HG03103 (cell line): ENCODE measurements at regions not wholly inside any gene's neighbourhood (a gene's known extent, or its start where the extent isn't known, plus 50 kb on each side); places are given as distances from the start of the nearest gene placed in this dataset.
"Not testable (repeated sequence)": the region's sequence is repeated elsewhere in the genome, so short reads cannot be mapped to it uniquely, and the experiment has no call there.

Experiments
- ATAC-seq: cut with Tn5 transposase; IDR thresholded peaks from one replicate; pipeline ENCODE4 v1.9.1; 2021; ENCODE audit warnings: low read depth; ENCODE audit not compliant: unreplicated experiment

GRCh38 chr20:1799746-1800145, 95.5 kb upstream of the SIRPA start:
- not testable (repeated sequence) for ATAC-seq

GRCh38 chr20:1798982-1799381, 96.2 kb upstream of the SIRPA start:
- no peak for ATAC-seq

GRCh38 chr20:1793821-1794220, 101.4 kb upstream of the SIRPA start:
- no peak for ATAC-seq

- ATAC-seq: no peak
Observed at GRCh38 chr20:1792274-1792673, 102.9 kb upstream of the SIRPA start.

- ATAC-seq: no peak
Observed at GRCh38 chr20:1790386-1790785, 104.8 kb upstream of the SIRPA start.

GRCh38 chr20:1788044-1788443, 107.2 kb upstream of the SIRPA start:
- no peak for ATAC-seq

GRCh38 chr20:1786486-1786885, 108.7 kb upstream of the SIRPA start:
- ATAC-seq: no peak

GRCh38 chr20:1784586-1784985, 110.6 kb upstream of the SIRPA start:
- ATAC-seq: no peak

- no peak for ATAC-seq
Observed at GRCh38 chr20:1783245-1783644, 112.0 kb upstream of the SIRPA start.

GRCh38 chr20:1782181-1782580, 113.0 kb upstream of the SIRPA start:
- no peak for ATAC-seq

GRCh38 chr20:1779567-1779966, 115.6 kb upstream of the SIRPA start:
- no peak for ATAC-seq

GRCh38 chr20:1778338-1778737, 116.9 kb upstream of the SIRPA start:
- ATAC-seq: no peak

- no peak for ATAC-seq
Observed at GRCh38 chr20:1777476-1777820, 117.8 kb upstream of the SIRPA start.

GRCh38 chr20:1776681-1777475, 118.3 kb upstream of the SIRPA start:
- ATAC-seq: peak; percentile 70

- ATAC-seq: no peak
Observed at GRCh38 chr20:1775117-1775516, 117.5 kb upstream of the SIRPG start.

- ATAC-seq: no peak
Observed at GRCh38 chr20:1774479-1774878, 116.9 kb upstream of the SIRPG start.

- ATAC-seq: no peak
Observed at GRCh38 chr20:1773816-1774215, 116.2 kb upstream of the SIRPG start.

- no peak for ATAC-seq
Observed at GRCh38 chr20:1769491-1769890, 111.9 kb upstream of the SIRPG start.

GRCh38 chr20:1766731-1767130, 109.2 kb upstream of the SIRPG start:
- ATAC-seq: no peak

GRCh38 chr20:1764136-1765033, 106.8 kb upstream of the SIRPG start:
- peak; percentile 58 for ATAC-seq

GRCh38 chr20:1761598-1761997, 104.0 kb upstream of the SIRPG start:
- ATAC-seq: no peak

- ATAC-seq: no peak
Observed at GRCh38 chr20:1761116-1761515, 103.5 kb upstream of the SIRPG start.
